Muscle layer of duodenum (tissue), 2 donors: ENCODE measurements at regions not wholly inside any gene's neighbourhood (a gene's known extent, or its start where the extent isn't known, plus 50 kb on each side); places are given as distances from the start of the nearest gene placed in this dataset.

ENCODE experiments used
- H3K27ac ChIP-seq: one replicate; pipeline ENCODE4 v1.7.0; 2013; ENCODE audit warnings: mild to moderate bottlenecking, low read length
- H3K27me3 ChIP-seq: one replicate; pipeline ENCODE4 v1.7.0; 2013; ENCODE audit warnings: low read depth, mild to moderate bottlenecking, control low read depth, low read length
- H3K36me3 ChIP-seq, 2 donors: one replicate each; pipeline ENCODE4 v1.7.0; 2013; ENCODE audit warnings: low read length in 2 of 2, control low read depth in 1 of 2, mild to moderate bottlenecking in 1 of 2; ENCODE audit not compliant: insufficient read depth in 2 of 2, control insufficient read depth in 1 of 2
- H3K4me1 ChIP-seq, 2 donors: one replicate each; pipeline ENCODE4 v1.7.0; 2013; ENCODE audit warnings: low read length in 2 of 2, mild to moderate bottlenecking in 2 of 2, control low read depth in 1 of 2, moderate library complexity in 1 of 2; ENCODE audit not compliant: insufficient read depth in 2 of 2, control insufficient read depth in 1 of 2
- H3K4me3 ChIP-seq, 2 donors: one replicate each; pipeline ENCODE4 v1.7.0; 2013; ENCODE audit warnings: low read length in 2 of 2, low read depth in 1 of 2, mild to moderate bottlenecking in 1 of 2
- H3K9me3 ChIP-seq, 2 donors: one replicate each; pipeline ENCODE4 v1.7.0; 2013; ENCODE audit warnings: low read length in 2 of 2, control low read depth in 1 of 2, mild to moderate bottlenecking in 1 of 2; ENCODE audit not compliant: control insufficient read depth in 1 of 2
- donor health status: healthy.

DNA sequence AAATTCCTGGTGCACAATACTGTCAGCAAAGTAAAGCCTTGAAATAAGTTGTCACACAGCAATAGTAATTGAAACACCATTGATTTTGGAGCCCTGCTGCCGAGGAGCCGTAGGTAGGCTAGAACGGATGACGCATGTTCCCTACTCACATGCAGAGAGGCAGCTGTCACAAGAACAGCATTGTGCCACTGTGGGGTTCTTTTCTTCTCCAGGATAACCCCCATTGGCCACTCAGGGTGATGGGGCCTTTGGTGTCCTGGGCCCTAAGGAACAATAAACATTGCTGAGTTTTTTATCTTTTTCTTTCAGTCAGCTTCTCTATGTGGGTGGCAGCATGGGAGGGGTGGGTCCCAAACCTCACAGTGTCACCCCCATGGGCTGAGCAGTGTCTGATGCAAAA, 542.3 kb downstream of the BCOR start:
- no peaks in the 10 kb centered on the region for H3K27me3 ChIP-seq
- no peaks in the 10 kb centered on the region for H3K4me1 ChIP-seq
- no peaks in the 10 kb centered on the region for H3K9me3 ChIP-seq
- H3K27ac ChIP-seq = no peak overlapping the region
- H3K4me3 ChIP-seq = no peak overlapping the region
- H3K36me3 ChIP-seq = no peaks in the 10 kb centered on the region

DNA sequence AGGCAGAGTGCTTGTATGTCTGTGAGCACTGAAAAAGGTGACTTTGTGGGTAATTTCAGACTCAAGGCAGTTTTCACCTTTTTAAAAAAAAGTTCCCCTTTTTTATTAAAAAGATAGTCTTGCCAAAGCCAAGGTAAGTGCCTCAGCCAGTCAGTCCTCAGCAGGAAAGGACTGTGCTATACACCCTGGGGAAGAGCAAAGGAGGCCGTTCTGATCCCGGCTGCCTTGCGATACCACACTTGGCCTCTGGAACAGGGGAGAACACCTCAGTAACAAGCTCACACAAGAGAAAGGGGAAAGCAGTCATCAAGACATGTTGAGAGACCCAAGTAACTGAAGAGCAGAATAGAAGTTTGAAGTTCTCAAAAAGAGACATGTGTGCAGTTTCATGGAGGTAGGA, 541.7 kb downstream of the BCOR start:
- H3K4me3 ChIP-seq = no peak overlapping the region
- no peaks in the 10 kb centered on the region for H3K27me3 ChIP-seq
- no peaks in the 10 kb centered on the region for H3K4me1 ChIP-seq
- H3K36me3 ChIP-seq = no peaks in the 10 kb centered on the region
- no peaks in the 10 kb centered on the region for H3K9me3 ChIP-seq
- H3K27ac ChIP-seq = no peak overlapping the region

DNA sequence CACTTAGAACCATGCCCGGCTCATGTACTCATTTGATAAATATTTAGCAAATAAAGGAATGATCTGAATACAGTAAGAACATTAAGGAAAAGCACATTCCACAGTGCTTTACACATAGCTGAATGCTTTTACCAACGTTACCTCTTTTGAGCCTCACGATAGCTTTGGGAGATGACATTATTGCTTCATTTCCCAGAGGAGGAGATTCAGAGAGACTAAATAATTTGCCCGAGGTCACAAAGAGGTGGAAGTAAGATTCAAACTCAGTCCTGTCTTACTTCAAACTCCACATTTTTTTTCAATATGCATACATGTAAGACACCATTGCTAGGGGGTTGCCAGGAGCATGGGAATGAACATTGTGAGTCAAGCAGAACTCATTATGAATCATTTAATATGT, 538.5 kb downstream of the BCOR start:
- Histone ChIP-seq H3K27ac (no peak overlapping the region), H3K9me3 (no peaks in the 10 kb centered on the region), H3K27me3 (no peaks in the 10 kb centered on the region), H3K36me3 (no peaks in the 10 kb centered on the region), H3K4me1 (no peaks in the 10 kb centered on the region), H3K4me3 (no peak overlapping the region)

DNA sequence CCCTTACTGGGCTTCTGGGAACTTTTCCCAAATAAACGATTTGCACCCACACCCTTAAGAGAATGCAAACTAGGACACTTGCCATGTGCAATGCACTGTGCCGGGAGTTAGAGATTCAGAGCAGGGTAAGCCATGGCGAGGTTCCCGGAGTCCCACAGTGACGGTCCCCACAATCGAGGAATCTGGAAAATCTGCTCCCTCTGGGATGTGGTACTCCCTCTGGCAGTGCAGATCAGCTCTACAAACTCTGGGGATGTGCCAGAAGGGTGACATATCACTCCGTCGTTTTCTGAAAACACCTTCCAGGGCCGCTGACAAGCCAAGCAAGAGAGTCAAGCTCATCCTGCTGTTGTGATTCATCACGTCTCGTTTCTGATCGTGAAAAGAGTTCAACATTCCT, 537.5 kb downstream of the BCOR start:
- Histone ChIP-seq H3K9me3 (no peaks in the 10 kb centered on the region), H3K36me3 (no peaks in the 10 kb centered on the region), H3K4me3 (no peak overlapping the region)

DNA sequence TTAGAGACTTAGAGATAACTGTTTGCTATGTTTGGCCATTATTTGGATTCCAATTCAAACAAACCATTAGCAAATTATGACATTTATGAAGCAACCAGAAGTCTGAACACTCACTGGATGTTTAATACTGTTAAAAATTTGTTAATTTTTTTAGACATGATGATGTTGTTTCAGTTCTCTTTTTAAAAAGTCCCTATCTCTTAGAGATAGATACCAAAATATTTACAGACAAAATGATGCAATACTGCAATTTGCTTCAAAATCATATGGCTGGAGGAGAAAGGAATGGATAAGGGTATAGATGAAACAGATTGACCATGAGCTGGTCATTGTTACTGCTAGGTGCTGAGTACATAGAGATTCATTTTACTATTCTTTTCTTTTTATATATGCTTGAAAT, 534.6 kb downstream of the BCOR start:
- H3K27ac ChIP-seq = no peak overlapping the region
- H3K4me1 ChIP-seq = no peaks in the 10 kb centered on the region
- no peak overlapping the region for H3K4me3 ChIP-seq
- H3K36me3 ChIP-seq = no peaks in the 10 kb centered on the region
- H3K27me3 ChIP-seq = no peaks in the 10 kb centered on the region
- H3K9me3 ChIP-seq = no peaks in the 10 kb centered on the region

More for the DNA sequence above, 537.5 kb downstream of the BCOR start:
- H3K27ac ChIP-seq = no peak overlapping the region
- no peaks in the 10 kb centered on the region for H3K4me1 ChIP-seq
- no peaks in the 10 kb centered on the region for H3K27me3 ChIP-seq

DNA sequence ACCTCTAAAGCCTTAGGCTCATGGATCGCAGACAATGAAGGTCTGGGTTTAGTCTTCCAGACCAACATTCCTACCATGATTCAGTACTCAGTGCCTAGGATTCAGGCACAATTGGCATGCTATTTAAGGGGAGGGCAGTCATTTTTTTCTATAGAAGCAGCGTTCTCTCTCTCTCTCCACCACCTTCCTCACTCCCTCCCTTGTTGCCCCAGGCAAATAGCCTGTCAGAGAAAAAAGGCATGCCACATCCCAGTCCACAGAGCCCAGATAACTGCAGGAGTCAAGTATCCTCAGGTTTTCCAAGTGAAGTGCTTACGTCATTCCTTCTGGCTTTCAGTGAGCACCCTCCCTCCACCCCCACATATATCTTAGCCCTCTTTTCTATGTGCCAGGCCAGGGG, 533.0 kb downstream of the BCOR start:
- H3K9me3 ChIP-seq = no peaks in the 10 kb centered on the region
- no peaks in the 10 kb centered on the region for H3K36me3 ChIP-seq
- H3K27ac ChIP-seq = no peak overlapping the region
- no peaks in the 10 kb centered on the region for H3K4me1 ChIP-seq
- H3K4me3 ChIP-seq = no peak overlapping the region
- no peaks in the 10 kb centered on the region for H3K27me3 ChIP-seq

DNA sequence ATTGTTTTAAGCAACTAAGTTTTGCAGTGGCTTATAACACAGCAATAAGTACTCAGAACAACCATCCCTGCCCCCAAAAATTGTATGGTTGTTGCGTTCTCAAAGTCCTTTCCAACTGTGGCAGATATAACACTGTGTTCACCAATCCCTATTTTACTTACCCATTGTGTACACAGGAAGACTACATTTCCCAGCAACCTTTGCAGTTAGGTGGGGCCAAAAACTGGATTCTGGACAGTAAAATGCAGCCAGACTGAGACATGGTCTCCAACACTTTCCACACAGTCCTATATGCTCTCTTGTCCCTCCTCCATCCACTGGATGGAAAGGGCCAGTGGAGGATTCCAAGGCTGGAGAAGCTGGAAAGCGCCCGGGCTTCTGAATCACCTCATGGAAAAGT, 523.6 kb downstream of the BCOR start:
- H3K36me3 ChIP-seq = no peaks in the 10 kb centered on the region
- H3K4me3 ChIP-seq = no peak overlapping the region
- peaks cover 3% of the 10 kb centered on the region in 2 donors for H3K4me1 ChIP-seq
- no peak overlapping the region for H3K27ac ChIP-seq
- H3K27me3 ChIP-seq = no peaks in the 10 kb centered on the region
- no peaks in the 10 kb centered on the region for H3K9me3 ChIP-seq

DNA sequence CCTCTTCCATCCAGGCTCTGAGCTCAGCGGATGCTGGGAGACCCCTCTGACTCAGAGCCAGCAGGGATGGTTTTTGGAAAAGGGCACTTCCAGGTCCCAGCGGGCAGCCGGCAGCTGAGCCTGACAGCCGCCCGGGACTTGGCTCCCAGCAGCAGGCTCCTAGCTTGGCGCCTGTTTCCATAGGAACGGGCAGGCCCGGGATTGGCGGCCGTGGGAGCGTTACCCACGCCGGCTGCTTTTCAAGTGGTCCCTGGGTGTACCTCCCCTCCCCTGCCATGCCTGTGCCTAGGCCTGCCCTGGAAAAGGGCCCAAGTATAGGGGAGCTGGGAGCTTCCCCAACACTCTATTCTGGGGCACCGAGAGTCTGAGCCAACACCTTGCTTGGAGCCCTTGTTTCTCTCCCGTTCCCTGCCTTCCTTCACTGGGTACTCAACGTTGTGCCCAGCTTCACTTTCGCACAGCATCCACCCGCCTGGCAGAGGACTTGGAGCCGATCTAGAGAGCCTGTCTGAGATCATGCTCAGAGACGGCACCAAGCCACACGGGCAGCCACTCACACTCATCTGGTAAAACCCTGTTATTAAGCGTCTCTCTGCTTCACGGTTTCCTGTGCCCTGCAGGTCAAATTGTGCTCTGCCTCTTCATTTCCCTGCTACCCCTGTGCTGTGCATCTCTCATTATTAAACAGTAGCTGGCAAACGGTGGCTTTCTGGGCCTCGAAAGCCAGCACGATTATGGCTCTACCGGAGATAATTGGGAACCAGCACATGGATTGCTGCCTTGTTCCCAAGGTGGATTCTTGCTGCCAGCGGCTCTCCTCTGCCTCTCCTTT, 521.5 kb downstream of the BCOR start:
- Histone ChIP-seq H3K4me3 (no peak overlapping the region), H3K4me1 (peaks cover 3% of the 10 kb centered on the region in 2 donors), H3K9me3 (no peaks in the 10 kb centered on the region), H3K27me3 (no peaks in the 10 kb centered on the region), H3K27ac (no peak overlapping the region), H3K36me3 (no peaks in the 10 kb centered on the region)

DNA sequence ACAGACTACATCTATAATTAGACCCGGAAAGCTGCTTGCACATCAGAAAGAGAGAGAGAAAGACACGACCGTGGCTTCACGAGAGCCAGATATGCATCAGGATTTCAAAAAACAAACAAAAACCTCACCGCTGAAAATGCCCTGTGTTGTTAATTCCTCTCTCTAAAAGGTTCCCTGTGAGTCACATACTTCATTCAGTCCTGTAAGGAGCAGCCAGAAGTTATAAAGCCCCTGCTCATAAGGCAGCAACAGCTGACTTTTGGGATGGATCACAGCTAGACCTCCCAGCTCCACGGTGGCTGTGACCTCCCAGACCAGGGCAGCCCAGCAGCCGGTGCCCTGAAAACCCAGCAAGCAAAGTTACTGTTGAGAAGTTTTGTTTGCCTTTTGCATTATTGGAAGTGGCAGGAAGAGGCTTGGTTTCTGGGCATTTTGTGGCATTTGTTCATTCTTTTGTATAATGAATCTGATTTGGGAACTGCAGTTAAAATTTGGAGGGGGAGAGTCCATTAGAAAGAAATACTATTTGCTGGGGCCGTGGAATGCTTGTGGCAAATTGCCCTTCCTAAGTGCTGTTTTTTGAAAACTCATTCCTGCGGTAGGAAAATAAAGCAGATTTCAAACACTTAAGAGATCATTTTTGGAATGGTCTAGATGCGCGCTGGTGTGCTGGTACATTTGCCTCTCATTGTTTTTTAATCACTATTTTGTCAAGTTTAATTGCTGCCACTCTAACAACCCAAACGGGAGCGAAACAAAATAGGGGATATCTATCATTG, 520.4 kb downstream of the BCOR start:
- Histone ChIP-seq H3K9me3 (no peaks in the 10 kb centered on the region), H3K4me3 (no peak overlapping the region), H3K4me1 (peaks cover 3% of the 10 kb centered on the region in 2 donors), H3K27ac (no peak overlapping the region), H3K27me3 (no peaks in the 10 kb centered on the region), H3K36me3 (no peaks in the 10 kb centered on the region)

DNA sequence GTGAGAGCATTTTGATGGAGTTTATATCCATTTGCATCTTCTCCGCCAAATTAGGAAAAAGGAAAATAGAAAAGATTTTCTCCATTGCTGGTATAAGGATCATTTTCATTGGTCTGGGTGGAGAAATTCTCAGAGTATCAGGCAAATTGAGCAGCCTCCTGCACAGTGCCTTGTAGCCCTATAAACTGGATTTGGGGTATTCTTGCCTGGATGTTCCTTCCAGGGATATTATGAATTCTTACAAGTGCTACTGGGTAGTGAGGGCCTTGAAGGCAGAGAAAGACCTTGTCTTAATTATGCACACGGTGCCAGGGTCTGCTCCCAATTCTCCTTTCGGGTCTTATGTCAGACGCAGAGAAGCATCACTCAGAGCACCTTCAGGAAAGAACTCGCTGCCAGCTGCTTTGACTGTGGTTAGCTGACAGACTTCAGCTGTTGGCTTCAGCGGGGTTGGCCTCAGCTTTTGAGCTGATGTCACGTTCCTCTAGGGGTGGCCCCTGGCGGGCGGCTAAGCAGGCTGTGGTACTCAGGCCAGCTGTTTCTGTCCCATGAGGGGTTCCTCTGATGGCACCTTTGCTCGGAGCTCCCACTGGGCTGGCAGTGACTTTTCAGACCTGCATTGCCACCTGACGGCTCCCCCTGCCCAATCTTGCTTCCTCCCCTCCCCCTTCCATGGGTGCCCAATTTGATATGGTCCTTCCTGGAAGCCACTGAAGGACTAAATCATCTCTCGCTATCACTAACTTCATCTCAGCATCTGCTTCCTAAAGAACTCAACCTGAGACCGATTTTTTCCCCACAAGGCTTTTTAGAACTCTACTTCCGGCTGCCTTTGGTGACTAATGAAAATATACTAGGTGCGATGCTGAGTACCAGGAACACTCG, 519.5 kb downstream of the BCOR start:
- Histone ChIP-seq H3K4me3 (no peak overlapping the region), H3K9me3 (no peaks in the 10 kb centered on the region), H3K4me1 (peaks cover 3% of the 10 kb centered on the region in 2 donors), H3K27me3 (no peaks in the 10 kb centered on the region), H3K27ac (no peak overlapping the region), H3K36me3 (no peaks in the 10 kb centered on the region)

DNA sequence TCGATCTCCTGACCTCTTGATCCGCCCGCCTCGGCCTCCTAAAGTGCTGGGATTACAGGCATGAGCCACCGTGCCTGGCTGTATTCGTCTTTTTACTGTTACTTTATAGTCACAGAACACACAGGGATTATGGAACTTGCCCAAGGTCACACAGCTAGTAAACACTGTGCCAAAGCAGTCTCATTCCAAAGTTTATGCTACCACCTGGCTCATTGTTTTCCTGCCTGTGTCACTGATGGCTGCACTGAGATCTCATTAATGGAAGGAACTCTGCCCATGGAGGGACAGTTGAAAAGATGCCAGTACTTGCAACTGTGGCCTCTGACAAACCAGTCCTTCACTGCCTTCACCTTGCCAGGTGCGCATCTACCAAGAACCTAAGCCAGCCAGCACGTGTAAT, 517.7 kb downstream of the BCOR start:
- Histone ChIP-seq H3K36me3 (no peaks in the 10 kb centered on the region), H3K4me1 (peaks cover 3% of the 10 kb centered on the region in 2 donors), H3K4me3 (no peak overlapping the region), H3K27me3 (no peaks in the 10 kb centered on the region), H3K27ac (no peak overlapping the region), H3K9me3 (no peaks in the 10 kb centered on the region)
